GM21723 (cell line): ENCODE measurements at regions not wholly inside any gene's neighbourhood (a gene's known extent, or its start where the extent isn't known, plus 50 kb on each side); places are given as distances from the start of the nearest gene placed in this dataset.
"Not testable (repeated sequence)": the region's sequence is repeated elsewhere in the genome, so short reads cannot be mapped to it uniquely, and the experiment has no call there.

ENCODE experiments used
- ATAC-seq: cut with Tn5 transposase; IDR thresholded peaks from one replicate; pipeline ENCODE4 v1.9.1; 2021; ENCODE audit warnings: mild to moderate bottlenecking, moderate library complexity; ENCODE audit not compliant: unreplicated experiment

DNA sequence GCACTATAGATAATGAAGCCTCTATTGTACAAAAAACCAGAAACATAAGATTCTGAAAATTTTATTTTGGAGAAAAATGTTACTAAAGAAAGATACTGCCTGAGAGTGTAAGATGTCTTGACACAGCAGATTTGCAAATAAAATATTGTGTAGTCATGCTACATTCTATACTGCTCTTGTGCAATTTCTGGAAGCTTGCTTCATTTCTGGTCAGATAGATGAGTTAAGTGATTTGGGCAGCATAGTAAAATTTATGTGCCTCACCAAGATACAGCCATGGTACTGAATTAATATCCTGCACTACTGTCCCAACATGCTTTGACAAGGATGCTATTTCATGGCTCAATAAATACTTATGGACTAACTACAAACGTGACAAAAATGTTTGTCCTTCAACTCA is 55.1 kb upstream of the STARD13 start:
- no peak for ATAC-seq

DNA sequence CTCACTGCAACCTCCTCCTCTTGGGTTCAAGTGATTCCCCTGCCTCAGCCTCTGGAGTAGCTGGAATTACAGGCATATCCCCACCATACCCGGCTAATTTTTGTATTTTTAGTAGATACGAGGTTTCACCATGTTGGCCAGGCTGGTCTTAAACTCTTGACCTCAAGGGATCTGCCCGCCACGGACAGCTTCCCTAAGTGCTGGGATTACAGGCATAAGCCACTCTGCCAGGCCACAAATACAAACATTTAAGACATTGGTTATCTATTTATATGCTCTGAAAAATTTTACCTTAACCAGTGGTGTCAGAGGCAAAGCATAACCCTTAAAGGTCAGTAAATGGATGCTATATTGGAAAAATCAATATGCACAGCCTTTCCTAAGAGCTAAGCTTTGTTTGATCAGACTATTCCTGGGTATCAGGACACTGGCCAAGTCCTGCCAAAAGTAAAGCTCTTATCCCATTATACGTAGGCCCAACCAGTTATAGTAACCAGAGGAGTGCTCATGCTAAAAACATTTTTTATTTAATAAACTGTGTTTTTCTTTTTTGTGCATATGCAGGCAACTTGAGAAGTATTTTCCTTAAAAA is 56.4 kb upstream of the STARD13 start:
- ATAC-seq = no peak

GRCh38 chr13:33345842-33346241 is 60.3 kb upstream of the STARD13 start:
- no peak for ATAC-seq

GRCh38 chr13:33347861-33348260 is 62.3 kb upstream of the STARD13 start:
- no peak for ATAC-seq

DNA sequence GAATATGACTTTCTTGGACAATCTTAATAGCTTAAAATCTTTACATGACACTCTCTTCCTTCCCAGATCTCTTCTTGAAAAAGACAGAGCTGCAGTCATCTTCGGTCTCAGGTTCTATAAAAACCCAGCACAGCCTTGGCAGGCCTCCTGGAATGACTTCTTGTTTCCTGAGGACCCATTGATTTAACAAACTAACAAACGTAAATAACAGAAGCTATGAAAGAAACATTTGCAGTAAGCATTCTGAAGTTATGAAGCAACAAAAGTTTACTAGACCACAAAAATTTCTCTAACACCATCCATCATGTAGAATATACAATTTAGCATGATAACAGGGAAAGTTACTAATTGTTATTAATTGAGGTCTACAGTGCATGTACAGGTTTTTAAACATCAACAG is 62.8 kb upstream of the STARD13 start:
- ATAC-seq = no peak

GRCh38 chr13:33349288-33349985 is 63.9 kb upstream of the STARD13 start:
- ATAC-seq = no peak

DNA sequence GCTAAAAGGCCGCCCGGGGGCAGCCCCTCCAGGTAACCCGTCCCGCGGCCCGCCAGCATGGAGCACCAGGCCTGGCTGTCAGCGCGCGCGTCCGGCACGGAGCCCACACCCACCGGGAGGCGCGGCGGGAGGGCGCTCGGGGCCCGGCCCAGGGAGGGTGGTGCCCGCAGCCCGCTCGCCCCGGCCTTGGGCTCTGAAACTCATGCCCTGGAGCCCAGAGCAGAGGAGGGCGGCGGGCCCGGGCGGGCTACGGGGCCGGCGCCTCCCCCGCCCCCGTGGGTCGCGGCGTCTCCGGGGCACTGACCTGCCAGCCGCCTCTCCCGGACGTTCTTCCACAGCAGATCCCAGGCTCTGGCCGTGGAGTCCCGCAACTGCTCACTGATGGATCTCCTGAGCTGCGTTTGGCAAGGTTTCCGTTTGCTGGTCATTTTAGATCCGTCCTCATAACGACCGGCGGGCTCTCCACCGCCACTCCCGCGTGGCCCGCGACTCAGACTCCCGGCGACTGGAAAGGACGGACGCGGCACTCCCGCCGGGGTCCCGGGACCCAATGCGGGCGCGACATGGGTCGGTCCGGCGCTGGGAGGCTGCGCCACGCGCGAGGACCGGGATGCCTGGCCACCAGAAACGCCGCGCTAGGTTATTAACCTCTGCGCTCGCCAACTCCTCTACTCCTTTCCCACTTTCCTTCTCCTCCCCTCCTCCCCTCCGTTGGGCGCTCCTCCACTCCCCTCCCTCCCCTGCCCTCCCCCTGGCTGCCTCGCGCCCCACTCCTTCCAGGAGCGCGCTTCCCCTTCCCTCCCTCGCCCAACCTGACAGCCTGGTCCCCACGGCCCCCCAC is 64.7 kb upstream of the STARD13 start:
- no peak for ATAC-seq

DNA sequence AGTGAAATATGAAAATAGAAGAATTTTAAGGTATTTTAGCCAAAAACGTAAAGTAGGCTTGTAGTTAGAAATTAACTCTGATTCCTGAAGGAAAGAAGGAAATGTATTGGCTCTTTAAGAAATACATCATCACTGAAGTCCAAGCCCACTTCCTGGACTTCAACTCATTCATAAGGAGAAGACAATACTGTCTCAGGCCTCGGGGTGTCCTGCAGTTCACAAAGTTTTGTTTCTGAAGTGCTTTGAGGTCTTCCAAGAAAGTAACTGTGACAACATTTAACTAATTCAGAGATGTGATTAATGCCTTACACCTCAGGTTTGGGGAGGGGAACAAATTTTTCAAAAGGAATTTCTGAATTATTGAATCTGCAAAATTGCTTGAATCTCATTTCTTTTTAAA is 65.8 kb upstream of the STARD13 start:
- ATAC-seq = no peak

DNA sequence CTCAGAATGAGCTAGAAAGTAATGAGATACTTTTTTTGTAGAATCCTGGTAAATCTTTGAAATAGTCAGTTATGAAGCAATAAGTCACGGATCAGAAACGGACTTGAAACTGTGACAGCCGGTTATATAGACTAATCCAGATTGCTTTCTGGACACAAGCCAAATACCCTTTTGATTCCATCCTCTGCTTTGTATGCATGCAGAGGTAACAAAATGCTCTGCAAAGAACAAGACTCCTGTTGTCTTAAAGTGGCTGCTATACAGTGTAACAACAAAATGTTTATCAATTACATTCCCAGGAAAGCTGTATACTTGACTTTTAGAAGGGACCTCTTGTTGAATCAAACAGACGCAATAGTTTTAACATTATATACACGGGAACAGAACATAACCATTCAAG is 66.5 kb upstream of the STARD13 start:
- ATAC-seq = no peak

DNA sequence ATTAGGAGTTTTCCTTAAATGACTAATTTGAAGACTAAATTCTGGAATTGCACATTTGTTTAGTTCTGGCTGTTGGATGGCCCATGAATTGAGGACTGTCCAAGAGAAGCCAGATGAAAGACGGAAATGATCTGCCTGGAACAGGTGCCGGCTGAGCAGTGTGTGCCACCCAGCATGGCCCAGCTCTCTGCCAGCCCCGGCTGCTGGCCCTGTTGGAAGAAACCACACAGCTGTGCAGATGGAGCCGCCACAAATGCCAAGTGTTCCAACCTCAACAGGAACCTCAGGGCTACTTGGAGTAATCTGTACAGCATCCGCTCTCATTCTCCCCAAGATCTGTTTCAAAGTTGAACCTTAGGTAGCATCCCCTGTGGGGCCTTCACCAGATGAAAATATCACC is 67.0 kb upstream of the STARD13 start:
- ATAC-seq = no peak

DNA sequence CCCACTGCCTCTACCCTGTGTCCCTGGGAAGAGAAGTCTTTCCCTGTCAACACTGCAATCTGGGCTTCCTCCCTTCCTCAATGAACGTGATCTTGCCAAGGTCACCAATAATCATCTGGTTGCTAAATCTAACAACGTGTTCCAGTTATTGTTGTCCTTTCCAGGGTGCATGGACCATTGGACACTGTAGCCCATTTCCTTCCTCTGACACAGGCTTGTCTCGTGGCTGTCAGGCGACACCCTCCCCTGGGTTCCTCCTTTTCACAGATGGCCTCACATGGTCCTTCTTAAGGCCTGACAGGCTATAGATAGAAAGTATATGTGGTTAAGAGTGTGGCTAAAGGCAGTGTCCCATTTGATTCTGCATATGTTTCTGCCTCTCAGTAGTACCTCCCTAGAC is 67.7 kb upstream of the STARD13 start:
- ATAC-seq = peak; percentile 79

DNA sequence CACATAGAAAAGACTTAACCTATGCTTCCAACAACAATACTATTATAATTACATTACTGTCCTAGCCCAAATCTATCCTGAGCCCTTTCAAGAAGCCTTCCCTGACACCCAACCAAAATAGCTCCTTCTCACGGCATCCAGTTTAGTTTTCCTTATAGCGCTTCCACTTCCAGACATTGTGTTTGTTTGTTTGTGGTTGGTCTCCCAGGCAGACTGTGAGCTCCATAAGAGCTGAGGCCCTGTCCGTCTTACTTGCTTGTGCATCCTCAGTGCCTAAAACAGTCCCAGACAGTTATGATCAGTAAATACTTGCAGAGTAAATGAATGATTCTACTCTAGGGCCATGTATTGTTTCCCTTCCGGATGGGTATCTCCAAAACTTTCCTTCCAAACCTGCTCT is 68.1 kb upstream of the STARD13 start:
- ATAC-seq = no peak

DNA sequence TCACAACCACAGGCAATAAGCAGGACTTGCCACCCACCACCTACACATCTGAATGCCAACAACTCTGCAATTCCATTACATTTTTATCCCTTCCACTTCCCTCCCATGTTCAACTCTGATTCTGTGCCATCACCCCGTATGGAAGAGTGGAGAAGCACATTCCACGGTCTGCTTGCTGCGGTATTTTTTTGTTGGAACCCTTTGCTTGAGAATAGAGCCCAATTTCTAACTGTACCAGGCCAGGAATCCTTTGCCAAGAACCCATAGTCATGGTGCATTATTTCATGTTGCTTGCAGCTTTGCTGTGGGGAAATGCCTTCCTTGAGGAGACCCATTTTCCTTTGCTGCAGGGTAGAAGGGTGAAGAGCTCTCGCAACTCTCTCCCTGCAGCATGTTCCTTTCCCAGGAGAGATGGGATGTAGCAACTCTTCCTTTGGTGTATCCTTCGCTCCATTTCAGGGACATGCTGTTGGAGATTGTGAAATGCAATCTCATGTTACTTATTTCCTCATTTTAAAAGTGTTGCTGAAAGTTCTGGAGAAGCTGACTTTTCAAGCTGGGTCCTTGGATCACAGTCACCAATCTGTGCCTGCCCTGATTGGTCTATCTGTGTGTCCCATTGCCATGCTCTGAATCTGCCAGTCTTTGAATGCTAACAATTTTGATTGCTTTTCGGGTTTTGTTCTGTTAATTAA is 69.8 kb upstream of the STARD13 start:
- no peak for ATAC-seq

DNA sequence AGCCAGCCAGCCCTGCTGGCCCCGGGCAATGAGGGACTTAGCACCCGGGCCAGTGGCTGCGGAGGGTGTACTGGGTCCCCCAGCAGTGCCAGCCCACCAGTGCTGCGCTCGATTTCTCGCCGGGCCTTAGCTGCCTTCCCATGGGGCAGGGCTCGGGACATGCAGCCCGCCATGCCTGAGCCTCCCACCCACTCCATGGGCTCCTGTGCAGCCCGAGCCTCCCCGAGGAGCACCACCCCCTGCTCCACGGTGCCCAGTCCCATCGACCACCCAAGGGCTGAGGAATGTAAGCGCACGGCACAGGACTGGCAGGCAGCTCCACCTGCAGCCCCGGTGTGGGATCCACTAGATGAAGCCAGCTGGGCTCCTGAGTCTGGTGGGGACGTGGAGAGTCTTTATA is 72.5 kb upstream of the STARD13 start:
- ATAC-seq = not testable (repeated sequence)

DNA sequence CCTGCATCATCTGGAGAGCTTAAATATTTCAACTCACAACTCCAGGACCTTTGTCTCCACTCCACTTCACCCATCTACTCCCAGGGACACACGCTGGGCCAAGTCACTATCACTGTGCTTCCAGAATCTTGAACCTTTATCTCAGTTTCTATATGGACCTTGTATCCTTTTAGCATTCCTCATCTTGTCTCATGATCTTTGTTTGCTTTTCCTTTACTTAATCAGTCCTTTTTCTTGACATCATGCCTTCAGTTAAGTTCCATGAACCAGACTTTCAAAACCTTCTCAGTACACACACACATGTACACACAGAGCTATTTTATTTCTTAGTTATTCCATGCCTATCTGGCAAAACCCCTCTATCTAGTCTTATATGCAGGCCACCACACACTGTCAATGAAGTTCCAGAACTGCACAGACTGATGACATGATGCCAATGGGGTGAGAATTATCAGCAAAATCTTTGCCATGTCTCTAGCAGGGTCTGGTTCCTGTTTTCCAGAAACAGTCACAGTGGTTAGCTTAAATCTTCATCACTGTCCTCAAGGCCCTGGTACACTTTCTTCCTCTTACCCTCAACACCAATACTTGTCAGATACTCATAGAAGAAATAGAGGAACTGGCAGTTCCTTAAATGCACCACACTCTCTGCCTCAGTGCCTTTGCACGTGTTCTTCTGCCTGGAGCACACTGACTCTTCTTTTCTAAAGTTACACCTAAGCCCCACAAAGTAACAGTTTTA is 77.6 kb upstream of the STARD13 start:
- ATAC-seq = no peak

DNA sequence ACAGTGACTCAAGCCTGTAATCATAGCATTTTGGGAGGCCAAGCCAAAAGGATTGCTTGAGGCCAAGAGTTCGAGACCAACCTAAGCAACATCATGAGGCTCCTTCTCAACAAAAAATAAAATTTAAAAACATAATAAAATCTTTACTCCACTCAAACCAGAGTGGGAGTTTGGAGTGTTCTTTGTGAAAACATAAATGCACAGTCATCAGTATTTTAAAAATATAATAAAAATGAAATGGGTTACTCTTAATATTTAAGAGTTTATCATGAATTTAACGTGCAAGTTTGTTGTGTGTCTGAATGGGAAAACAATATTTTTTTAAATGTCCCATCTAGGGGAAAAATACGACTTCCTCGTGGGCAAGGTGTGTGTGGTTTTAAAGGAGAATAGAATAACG is 78.6 kb upstream of the STARD13 start:
- no peak for ATAC-seq

GRCh38 chr13:33366469-33367062 is 81.0 kb upstream of the STARD13 start:
- no peak for ATAC-seq

- no peak for ATAC-seq
These were observed 81.8 kb upstream of the STARD13 start for GRCh38 chr13:33367171-33367895.

DNA sequence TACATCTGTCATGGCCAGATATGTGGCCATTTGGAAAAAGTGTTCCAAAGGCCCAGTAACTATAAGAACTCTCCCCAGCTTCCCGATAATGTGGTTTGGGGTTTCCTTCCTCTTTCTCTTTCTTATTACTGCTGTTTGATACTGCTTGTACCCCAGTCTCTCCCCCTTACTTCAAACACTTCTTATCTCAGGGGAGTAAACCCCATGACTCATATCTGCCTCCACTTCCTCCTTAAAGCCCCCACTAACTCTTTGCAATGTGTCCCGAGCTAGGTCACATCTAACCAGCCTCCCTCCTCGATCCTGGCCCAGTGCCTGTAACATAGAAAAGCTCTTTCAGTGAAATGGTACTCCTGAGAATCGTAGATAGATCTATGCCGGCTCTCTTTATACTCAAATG is 82.4 kb upstream of the STARD13 start:
- ATAC-seq = peak; percentile 72

- ATAC-seq = no peak
These were observed 83.5 kb upstream of the STARD13 start for GRCh38 chr13:33369073-33369472.
